ENCODE measurements at regions not wholly inside any gene's neighbourhood (a gene's known extent, or its start where the extent isn't known, plus 50 kb on each side); places are given as distances from the start of the nearest gene placed in this dataset.

- TF ChIP-seq CTCF (IDR thresholded peaks at IDR 0.05; ENCODE audit: low read length) (no peak), EZH2 (IDR thresholded peaks at IDR 0.05; ENCODE audit: borderline replicate concordance, low read length) (no peak)
Measured at GRCh38 chr2:2579814-2580213, 248.7 kb upstream of the MYT1L start.
